SU-DHL-6 (cell line): ENCODE measurements at regions not wholly inside any gene's neighbourhood (a gene's known extent, or its start where the extent isn't known, plus 50 kb on each side); places are given as distances from the start of the nearest gene placed in this dataset.

ENCODE experiments used
- H2AFZ ChIP-seq: fragments of 200-600 bp; sonication (generic); 2 replicates; pipeline ENCODE4 v1.6.1; 2014; ENCODE audit warnings: low read depth, mild to moderate bottlenecking, moderate library complexity, mixed read lengths, antibody characterized with exemption, low read length; ENCODE audit not compliant: severe bottlenecking
- H3F3A ChIP-seq: fragments of 200-600 bp; shearing (Covaris generic); 2 replicates; pipeline ENCODE4 v1.6.0; 2016; ENCODE audit warnings: antibody characterized with exemption, mild to moderate bottlenecking; ENCODE audit not compliant: insufficient read depth
- H3K27ac ChIP-seq: fragments of 200-600 bp; sonication (generic); 2 replicates; pipeline ENCODE4 v1.5.1; 2016; ENCODE audit warnings: low read depth, mild to moderate bottlenecking, low read length, moderate library complexity, mixed read lengths
- H3K27me3 ChIP-seq: fragments of 200-600 bp; sonication (generic), shearing (Covaris generic); 2 replicates; pipeline ENCODE4 v1.6.0; 2014; ENCODE audit warnings: mild to moderate bottlenecking, low read length
- H3K36me3 ChIP-seq: fragments of 200-600 bp; sonication (generic); 2 replicates; pipeline ENCODE4 v1.6.1; 2014; ENCODE audit warnings: mild to moderate bottlenecking, low read length, mixed read lengths
- H3K4me2 ChIP-seq: fragments of 300-600, 200-600 bp; shearing (Covaris generic), sonication (generic); 2 replicates; pipeline ENCODE4 v1.6.0; 2014; ENCODE audit warnings: low read length, low read depth, mild to moderate bottlenecking; ENCODE audit not compliant: poor library complexity, severe bottlenecking
- H3K4me3 ChIP-seq: fragments of 200-600 bp; sonication (generic); 2 replicates; pipeline ENCODE4 v1.5.1; 2014; ENCODE audit warnings: antibody characterized with exemption, low read length, mild to moderate bottlenecking, mixed read lengths; ENCODE audit not compliant: insufficient read depth, poor library complexity, severe bottlenecking
- H3K79me2 ChIP-seq: fragments of 200-600 bp; sonication (generic); 2 replicates; pipeline ENCODE4 v1.6.1; 2014; ENCODE audit warnings: mild to moderate bottlenecking, low read length, moderate library complexity; ENCODE audit not compliant: insufficient read depth
- H3K9ac ChIP-seq: fragments of 200-600 bp; sonication (generic); 2 replicates; pipeline ENCODE4 v1.7.0; 2014; ENCODE audit warnings: mild to moderate bottlenecking, low read length
- H3K9me2 ChIP-seq: fragments of 200-600 bp; sonication (generic); replicated peaks from 2 replicates; pipeline ENCODE4 v1.6.1; 2014; ENCODE audit warnings: low read length; ENCODE audit not compliant: insufficient read depth
- H3K9me3 ChIP-seq: fragments of 200-600 bp; sonication (generic); 2 replicates; pipeline ENCODE4 v1.6.1; 2014; ENCODE audit warnings: low read length, mixed read lengths; ENCODE audit not compliant: insufficient read depth
- H4K20me1 ChIP-seq: fragments of 200-600 bp; sonication (generic); 2 replicates; pipeline ENCODE4 v1.6.1; 2014; ENCODE audit warnings: low read depth, mild to moderate bottlenecking, antibody characterized with exemption, low read length, moderate library complexity, mixed read lengths
- CTCF ChIP-seq: fragments of 200-600 bp; sonication (generic); IDR thresholded peaks from one replicate; pipeline ENCODE4 v1.5.1; 2017; ENCODE audit warnings: antibody characterized with exemption, mild to moderate bottlenecking, low read length, moderate library complexity; ENCODE audit not compliant: insufficient read depth, poor library complexity, severe bottlenecking
- EZH2phosphoT487 ChIP-seq: fragments of 200-600 bp; sonication (generic), shearing (Covaris generic); conservative IDR thresholded peaks from 2 replicates; pipeline ENCODE4 v1.6.1; 2018; ENCODE audit warnings: mild to moderate bottlenecking, antibody characterized with exemption, low read length, moderate library complexity, mixed read lengths

DNA sequence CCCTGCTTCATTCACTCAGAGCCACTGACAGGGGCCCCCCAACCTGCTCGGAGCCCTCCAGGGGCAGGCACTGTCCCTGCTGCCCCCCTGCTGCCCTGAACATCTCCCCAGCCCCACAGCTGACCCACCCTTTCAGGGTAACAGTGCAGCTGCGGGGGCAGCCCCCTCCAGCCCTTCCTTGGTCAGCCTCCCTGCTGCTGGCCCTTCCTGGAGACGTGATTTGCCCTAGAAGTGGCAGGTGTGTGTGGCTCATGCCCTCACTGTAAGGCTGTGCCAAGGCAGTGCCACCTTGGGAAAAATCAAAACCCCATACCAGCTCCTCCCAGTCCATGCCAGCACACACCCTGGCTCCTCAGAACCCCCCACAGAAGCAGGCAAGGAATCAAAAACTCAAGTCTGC, 184.2 kb upstream of the HDAC4 start:
- no peak overlapping the region for H3K4me3 ChIP-seq
- no peaks in the 10 kb centered on the region for H3K79me2 ChIP-seq
- H3K4me2 ChIP-seq: no peak overlapping the region
- peaks cover 2% of the 10 kb centered on the region; the same call in 1 of the 2 replicates for H3K9me3 ChIP-seq
- no peaks in the 10 kb centered on the region for H3K36me3 ChIP-seq
- TF ChIP-seq CTCF (no peak), EZH2phosphoT487 (no peak)
- H3K27ac ChIP-seq: no peak overlapping the region
- no peak overlapping the region for H3K9ac ChIP-seq
- no peaks in the 10 kb centered on the region for H3K9me2 ChIP-seq
- no peaks in the 10 kb centered on the region for H3F3A ChIP-seq
- no peaks in the 10 kb centered on the region for H4K20me1 ChIP-seq
- H2AFZ ChIP-seq: no peak overlapping the region
- no peaks in the 10 kb centered on the region for H3K27me3 ChIP-seq

DNA sequence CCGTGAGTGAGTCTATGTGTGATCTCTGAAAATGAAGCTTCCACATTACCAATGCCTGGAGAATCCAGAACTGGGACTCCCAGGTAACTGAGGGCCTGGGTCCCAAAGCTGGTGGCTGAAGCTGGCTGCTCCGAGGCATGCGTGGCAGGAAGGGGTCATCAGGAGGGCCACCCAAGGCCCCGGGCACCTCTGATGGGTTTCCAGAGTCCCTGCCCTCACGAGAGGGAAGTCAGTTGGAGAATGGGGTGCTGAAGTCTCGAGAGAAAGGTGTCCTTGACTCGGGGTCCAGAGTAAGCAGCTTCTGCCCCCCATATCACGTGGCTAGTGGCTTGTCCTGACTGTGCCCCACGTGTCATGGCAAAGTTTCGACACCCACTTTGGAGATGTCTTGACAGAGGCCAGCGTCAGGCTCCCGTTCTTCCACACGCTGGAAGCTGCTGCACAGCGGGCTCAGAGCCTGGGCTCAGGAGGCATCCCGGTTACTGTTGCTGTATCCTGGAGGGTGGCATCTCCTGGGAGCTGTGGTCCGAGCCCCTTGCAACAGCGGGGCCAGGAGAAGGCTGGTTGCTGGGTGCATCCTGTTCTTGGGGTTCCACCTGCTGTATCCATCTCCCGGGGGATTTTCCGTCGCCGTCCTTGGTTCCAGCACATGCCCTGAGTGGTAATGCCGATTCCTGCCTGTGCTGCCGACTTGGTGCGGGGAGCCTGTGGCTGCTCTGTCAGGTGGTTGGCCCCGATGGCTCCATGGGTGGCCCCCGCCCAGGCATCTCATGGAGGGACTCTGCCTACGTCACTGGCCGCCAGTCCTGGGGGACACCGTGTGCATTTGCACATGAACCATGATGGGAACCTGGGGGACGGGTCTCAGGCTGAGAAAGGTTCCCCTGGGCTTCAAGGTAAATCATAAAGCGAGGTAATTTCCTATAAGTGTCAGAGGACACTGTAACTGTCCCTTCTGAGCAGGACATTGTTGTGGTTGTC, 183.3 kb upstream of the HDAC4 start:
- no peak overlapping the region for H3K9ac ChIP-seq
- no peaks in the 10 kb centered on the region for H3K27me3 ChIP-seq
- no peaks in the 10 kb centered on the region for H3K36me3 ChIP-seq
- no peak overlapping the region for H3K27ac ChIP-seq
- no peaks in the 10 kb centered on the region for H3K9me2 ChIP-seq
- H3K79me2 ChIP-seq: no peaks in the 10 kb centered on the region
- peaks cover 5% of the 10 kb centered on the region; the same call in 1 of the 2 replicates for H3K9me3 ChIP-seq
- H2AFZ ChIP-seq: no peak overlapping the region
- H3K4me3 ChIP-seq: no peak overlapping the region
- H3F3A ChIP-seq: no peaks in the 10 kb centered on the region
- no peaks in the 10 kb centered on the region for H4K20me1 ChIP-seq
- no peak for TF ChIP-seq CTCF
- no peak for TF ChIP-seq EZH2phosphoT487
- no peak overlapping the region for H3K4me2 ChIP-seq

DNA sequence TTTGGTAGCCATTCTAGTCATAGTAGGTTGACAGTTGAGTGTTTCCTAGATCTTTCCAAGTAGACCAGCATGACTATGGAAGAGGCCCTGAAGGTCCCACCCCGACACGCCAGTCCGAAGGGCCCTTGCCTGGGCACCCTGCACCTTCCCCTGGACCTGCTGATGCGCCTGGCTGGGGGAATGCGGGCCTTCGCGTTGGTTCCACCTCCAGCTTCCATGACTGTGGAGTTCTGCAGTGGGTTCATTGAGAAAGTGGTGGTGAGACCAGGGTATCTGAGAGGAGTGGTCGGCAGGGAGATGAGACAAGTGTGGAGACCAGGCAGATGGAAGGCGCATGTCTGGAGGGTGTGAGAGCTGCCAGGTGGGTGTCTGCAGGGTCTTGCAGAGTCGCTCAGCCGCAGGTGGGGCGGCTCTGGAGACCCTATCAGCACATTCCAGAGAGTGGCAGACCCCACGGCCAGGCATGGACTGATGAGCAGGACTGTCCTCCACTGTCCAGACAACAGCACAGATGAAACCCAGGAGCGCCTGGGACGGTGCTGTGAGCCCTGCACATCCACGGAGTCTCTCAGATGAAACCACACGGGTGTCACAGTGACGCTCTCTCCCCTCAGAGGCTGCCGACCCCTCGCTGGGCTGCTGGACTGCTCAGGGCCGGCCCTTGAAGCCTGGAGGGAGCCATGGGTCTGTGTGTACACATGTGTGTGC, 182.5 kb upstream of the HDAC4 start:
- H3F3A ChIP-seq: no peaks in the 10 kb centered on the region
- no peak overlapping the region for H3K9ac ChIP-seq
- H4K20me1 ChIP-seq: no peaks in the 10 kb centered on the region
- H3K9me3 ChIP-seq: peaks cover 5% of the 10 kb centered on the region; the same call in 1 of the 2 replicates
- H2AFZ ChIP-seq: no peak overlapping the region
- no peaks in the 10 kb centered on the region for H3K36me3 ChIP-seq
- H3K9me2 ChIP-seq: no peaks in the 10 kb centered on the region
- H3K27me3 ChIP-seq: no peaks in the 10 kb centered on the region
- no peak overlapping the region for H3K4me3 ChIP-seq
- TF ChIP-seq CTCF (no peak), EZH2phosphoT487 (no peak)
- H3K4me2 ChIP-seq: no peak overlapping the region
- no peak overlapping the region for H3K27ac ChIP-seq
- H3K79me2 ChIP-seq: no peaks in the 10 kb centered on the region
